GM18505 (cell line): ENCODE measurements at regions not wholly inside any gene's neighbourhood (a gene's known extent, or its start where the extent isn't known, plus 50 kb on each side); places are given as distances from the start of the nearest gene placed in this dataset.

Experiments used
- ATAC-seq: cut with Tn5 transposase; IDR thresholded peaks from one replicate; pipeline ENCODE4 v1.9.1; 2021; ENCODE audit not compliant: unreplicated experiment
- POLR2A ChIP-seq: IDR thresholded peaks from 4 replicates; pipeline ENCODE4 v1.6.1; 2011; ENCODE audit warnings: borderline replicate concordance; ENCODE audit not compliant: insufficient read depth, insufficient read length; ENCODE audit errors: extremely low read depth

DNA sequence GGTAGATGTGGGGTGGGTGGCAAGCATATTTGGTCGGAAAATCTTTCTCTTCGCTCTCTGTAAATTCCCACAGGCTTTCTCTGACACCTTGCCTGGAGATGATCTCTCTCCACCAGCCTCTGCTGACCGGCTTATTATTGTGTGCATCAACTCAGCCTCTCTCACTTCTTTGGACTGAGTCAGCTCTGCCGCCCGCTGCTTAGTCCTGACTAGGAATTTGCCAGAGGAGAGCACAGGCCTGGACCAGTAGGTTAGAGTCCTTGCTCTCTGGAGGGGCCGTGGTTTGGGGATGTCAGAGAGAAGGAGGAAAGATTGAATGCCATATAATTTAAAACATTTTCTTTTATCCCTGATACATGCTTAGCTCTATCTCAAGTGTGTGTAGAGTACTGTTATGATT lies 242.6 kb upstream of the THSD7B start:
- ATAC-seq, result no peak

DNA sequence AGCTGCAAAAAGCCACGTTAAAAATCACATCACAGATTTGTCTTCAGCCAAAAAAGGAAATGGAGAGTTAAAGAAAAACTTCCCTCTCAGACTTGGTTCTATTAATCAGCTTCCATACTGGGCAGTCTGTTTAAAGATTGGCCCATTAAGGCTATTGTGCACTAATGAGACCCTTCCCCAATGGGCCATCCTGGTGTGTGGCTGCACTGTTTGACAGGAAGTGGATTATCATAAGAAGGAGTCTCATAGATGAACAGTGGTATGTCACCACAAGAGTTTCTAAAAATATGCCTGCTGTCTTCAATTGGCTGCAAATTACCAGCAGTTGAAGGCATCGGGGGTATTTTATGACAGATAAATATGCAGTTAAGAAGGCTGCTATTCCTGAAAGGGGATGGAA lies 247.6 kb upstream of the THSD7B start:
- ATAC-seq, result no peak
- no peak for TF ChIP-seq POLR2A

More for the DNA sequence above, 242.6 kb upstream of the THSD7B start:
- TF ChIP-seq POLR2A, result no peak

DNA sequence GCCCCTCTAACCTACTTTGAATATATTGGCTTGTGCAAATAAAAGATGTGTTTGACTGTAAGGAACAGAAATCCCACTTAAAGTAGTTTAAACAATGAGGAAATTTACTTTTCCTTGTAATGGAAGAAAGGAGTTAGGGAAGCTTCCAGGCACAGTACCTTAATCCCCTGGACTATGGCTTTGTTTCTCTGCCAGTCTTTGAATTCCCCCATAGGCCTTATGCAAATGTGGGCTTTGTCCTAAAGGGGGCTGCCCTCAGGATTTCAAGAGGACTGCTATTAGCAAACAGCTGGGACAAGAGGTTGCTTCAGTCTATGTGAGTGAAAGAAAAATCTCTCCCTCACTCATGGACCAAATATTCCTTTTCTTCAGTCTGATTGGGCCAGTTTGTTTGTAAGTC lies 255.1 kb upstream of the THSD7B start:
- no peak for ATAC-seq

DNA sequence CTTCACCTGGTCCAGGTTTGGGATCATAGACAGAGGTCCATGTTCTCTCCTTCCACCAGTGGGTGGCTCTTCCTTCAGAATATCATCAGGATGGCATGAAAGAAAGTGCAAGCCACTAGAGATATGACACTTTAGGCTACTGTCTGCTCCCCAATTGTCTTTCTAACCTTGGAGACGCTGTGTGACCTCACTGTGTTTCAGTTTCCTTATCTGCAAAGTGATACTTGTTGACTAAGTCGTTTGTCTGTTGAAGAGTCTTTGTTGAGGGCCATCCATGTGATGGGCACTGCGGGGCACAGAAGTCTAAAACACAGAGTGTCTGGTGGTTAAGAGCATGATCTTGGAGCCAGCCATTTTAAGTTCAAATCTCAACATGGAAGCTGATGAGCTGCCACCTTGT lies 259.9 kb upstream of the THSD7B start:
- ATAC-seq, result no peak
- no peak for TF ChIP-seq POLR2A

More for the DNA sequence above, 255.1 kb upstream of the THSD7B start:
- no peak for TF ChIP-seq POLR2A

DNA sequence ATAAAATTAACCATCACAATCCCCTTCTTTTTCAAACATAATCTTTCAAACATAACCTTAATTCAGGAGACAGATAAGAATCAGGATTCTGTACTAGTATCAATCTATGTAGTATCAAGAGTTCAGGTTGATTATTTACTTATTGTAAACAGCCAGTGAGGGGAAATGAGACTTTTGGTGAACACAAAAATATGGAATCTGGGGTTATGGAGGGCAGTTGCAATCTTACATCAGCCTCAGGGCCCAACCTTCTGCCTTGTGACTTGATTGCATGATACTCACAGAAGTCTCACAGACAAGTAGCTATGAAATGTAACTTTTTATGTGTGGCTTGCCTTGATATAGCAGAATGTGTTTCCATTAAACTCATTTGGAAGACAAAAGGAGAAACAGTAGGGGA lies 262.7 kb upstream of the THSD7B start:
- ATAC-seq, result no peak
- TF ChIP-seq POLR2A, result no peak

DNA sequence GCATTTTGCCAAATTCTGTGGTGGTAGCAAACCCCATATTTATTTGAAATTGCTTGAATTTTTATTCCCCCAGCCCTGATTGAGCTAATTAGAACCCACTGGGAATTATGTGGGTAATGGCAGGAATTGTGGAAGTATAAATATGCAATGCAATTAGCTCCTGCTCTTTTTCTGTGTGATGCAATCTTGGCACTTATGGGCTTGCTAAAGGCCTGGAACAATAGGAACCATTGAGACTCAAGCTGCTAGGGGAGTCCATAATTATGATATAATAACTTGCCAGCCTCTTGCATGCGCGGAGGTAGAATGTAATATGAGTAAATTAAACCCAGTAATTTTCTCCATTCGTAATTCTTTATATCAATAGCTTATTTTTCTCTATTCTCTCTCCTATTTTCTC lies 267.6 kb upstream of the THSD7B start:
- ATAC-seq, result no peak
- TF ChIP-seq POLR2A, result no peak

DNA sequence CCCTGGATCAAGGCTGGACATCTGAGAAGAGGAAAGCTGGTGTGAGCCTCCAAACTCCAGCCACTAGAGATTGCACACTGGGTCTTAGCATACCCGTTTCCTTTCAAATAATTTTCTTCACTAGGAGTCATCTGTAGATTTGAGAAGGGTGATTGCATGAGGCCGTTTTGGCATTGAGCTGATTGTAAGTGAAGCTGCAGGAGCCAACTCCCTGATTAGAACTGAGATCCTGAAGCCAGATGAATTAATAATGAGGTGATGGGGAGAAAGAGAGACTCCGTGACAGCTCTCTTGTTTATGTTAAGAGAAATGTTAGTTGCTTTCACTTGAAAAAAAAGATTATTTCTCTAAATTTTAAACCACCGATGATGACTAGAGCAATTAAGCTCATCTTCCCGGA lies 268.4 kb upstream of the THSD7B start:
- no peak for TF ChIP-seq POLR2A
- ATAC-seq, result no peak

DNA sequence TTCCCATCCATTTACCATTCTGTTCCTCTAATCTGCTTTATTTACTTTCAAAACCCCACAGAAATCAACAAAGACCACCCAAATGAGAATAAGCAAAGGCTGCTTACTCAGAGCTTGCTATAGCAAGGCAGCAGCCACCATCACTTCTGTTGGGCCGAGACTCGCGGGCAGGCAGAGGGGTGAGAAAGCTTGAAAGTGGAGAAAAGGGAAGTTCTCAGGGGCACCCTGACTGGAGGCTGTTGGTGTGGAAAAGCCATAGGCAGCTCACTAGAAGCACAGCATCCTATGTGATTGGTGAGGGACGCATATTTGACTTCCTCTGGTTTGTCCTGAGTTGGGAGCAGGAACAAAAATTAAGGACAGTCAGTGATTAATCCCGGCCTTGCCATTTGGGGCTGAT lies 269.7 kb upstream of the THSD7B start:
- no peak for TF ChIP-seq POLR2A
- peak; percentile 93 for ATAC-seq

DNA sequence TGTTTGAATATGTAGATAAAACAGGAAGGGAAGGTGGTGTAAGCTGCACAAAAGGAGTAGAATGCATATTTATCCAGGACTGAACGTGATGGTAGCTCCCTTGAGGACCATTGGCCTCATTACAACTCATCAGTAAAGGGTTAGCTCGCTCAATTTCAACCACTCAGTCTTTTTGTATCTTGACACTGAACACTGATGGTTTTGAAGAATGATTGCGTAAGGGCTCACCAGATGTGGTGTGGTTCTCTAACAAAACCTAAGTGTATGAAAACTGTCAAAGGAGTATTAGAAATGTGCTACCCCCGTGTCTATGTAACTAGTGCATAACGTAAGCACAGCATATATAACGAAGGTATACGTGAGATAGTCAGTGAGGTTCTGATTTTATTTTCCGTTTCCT lies 272.4 kb upstream of the THSD7B start:
- ATAC-seq, result no peak
- TF ChIP-seq POLR2A, result no peak

DNA sequence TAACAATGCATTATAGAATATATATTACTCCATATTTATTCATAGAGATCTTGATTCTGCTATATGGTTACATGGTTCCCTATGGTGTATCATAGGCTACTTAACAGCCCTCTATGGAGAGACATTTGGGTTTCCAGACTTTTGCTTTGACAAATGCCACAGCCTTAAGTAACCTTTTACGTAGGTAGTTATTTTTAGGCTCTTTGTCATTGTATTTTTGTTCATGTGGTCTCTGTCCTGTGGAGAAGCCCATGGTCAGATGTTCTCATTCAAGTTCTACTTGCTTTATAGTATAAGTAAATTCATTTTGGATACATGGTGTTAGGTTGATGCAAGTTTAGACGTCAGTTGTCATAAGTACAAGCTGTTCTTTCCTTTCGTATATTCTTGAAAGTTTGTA lies 275.2 kb upstream of the THSD7B start:
- TF ChIP-seq POLR2A, result no peak
- no peak for ATAC-seq

DNA sequence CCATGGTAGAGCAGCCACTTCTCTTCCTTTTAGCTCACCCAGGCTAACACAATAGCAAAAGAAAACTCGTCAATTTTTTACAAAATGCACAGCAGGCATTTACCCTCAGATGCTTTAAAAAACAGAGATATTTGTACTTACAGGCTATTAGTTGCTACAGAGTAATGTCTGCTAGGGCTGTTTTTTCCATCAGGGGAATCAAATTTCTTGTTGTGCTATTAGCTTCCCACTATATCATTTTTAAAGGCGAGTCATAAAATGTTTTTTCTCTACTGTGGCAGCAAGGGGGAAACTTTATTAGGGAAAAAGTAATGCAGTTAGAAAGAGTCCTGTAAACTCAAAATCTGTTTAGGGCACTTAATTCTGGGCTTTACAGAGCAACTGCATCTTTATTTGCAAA lies 277.9 kb upstream of the THSD7B start:
- TF ChIP-seq POLR2A, result no peak
- no peak for ATAC-seq

DNA sequence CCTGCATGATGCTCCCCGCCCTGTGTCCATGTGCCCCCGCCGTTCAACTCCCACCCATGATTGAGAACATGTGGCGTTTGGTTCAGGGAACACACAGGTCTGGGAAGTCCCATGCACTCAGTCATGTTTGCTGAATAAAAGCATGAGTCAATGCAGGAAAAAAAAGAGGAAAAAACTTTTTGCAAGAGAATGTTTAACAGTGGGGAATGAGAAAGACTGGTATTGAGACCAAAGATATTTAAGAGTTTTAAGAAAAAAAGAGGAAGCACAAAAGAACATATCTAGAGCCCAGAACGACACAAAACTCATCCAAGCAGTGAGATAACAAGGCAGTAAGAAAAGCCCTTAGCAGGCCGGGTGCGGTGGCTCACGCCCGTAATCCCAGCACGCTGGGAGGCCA lies 279.2 kb upstream of the THSD7B start:
- no peak for TF ChIP-seq POLR2A
- peak; percentile 77 for ATAC-seq

DNA sequence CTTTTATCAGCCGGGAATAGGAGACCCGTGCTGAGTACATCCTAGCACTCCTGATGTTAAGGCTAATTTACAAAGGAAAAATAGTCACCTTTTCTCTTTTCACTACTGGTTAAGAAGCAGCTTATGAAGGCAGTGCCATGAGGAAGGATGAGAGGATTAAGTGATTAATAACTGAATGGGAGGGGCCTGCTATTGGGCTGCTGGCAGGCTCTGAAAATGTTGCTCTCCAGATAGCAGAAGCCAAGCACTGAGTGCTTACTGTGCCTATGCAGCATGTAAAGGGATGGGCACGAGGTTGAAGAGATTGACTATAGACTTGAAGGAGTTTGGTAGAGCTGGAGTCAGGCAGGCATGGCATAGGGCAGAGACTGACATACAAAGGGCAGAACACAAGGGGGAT lies 282.4 kb upstream of the THSD7B start:
- ATAC-seq, result no peak
- TF ChIP-seq POLR2A, result no peak

DNA sequence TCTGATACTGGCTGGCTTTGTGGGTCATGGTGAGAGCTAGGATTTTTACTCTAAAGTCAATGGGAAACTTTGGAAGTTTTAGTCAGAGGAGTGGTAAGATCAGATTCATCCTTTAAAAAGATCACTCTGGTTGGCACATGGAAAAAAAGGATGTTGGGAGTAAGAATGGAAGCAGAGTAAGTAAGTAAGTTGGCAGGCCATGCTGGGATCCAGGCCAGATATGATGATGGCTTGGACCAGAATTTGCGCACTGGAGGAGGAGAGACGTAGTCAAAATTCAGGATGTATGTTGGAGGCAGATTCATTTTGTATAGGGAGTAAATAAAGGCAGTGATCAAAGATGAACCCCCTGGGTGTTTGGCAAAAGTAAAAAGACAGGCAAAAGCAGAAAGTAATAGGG lies 283.3 kb upstream of the THSD7B start:
- TF ChIP-seq POLR2A, result no peak
- ATAC-seq, result no peak

DNA sequence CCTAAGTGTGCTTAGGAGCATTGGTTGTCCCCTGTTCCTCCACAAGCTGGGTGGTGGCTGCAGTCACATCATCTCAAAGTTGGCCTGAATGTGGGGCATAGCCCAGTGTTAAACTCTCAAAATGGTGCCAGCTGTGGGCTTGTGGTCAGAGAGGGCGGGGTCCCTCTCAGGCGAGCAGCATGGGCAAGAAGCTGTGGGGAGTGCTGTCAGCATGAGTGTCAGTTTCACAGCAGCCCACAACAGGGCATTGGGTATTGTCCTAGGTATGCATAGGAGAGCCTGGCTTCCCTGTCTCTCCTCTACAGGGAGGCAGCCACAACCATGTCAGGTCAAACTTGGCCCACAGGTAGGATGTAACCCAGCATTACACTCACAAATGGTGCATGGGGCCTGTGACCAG lies 285.6 kb upstream of the THSD7B start:
- ATAC-seq, result no peak

More for the DNA sequence above, 285.6 kb upstream of the THSD7B start:
- TF ChIP-seq POLR2A, result no peak
